H7 (cell line): ENCODE measurements at regions not wholly inside any gene's neighbourhood (a gene's known extent, or its start where the extent isn't known, plus 50 kb on each side); places are given as distances from the start of the nearest gene placed in this dataset.

ENCODE experiments used
- DNase-seq: peaks from one replicate; pipeline ENCODE4 v3.0.0; 2012
- H3K27me3 ChIP-seq: 2 replicates; pipeline ENCODE4 v1.6.0; 2011; ENCODE audit warnings: mild to moderate bottlenecking, low read length; ENCODE audit not compliant: control insufficient read depth, insufficient read depth
- H3K36me3 ChIP-seq: replicated peaks from 2 replicates; pipeline ENCODE4 v1.5.1; 2011; ENCODE audit warnings: low read length; ENCODE audit not compliant: control insufficient read depth, insufficient read depth
- H3K4me3 ChIP-seq: 2 replicates; pipeline ENCODE4 v1.5.1; 2011; ENCODE audit warnings: low read depth, mild to moderate bottlenecking, control low read depth, low read length, moderate library complexity; ENCODE audit not compliant: insufficient read depth

DNA sequence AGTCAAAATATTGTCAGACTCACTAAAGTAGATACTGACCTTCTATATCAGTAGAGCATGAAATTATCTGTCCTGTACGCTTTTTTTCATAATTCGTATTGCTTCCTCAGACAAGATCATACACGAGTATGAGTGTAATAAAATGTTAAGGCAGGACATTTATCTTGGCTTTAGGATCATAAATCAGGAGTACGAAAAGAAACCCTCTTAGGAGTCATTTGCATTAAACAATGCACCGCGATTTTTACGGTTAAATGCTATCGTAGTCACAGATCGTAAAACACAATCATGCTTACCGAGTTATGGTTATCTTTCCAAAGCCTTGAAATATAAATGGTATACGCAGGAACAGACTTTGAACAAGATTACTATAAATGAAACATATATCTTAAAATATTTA, 510.3 kb upstream of the ROBO1 start:
- no peak overlapping the region for H3K4me3 ChIP-seq
- H3K36me3 ChIP-seq = no peaks in the 10 kb centered on the region
- DNase-seq = no peak
- no peaks in the 10 kb centered on the region for H3K27me3 ChIP-seq

DNA sequence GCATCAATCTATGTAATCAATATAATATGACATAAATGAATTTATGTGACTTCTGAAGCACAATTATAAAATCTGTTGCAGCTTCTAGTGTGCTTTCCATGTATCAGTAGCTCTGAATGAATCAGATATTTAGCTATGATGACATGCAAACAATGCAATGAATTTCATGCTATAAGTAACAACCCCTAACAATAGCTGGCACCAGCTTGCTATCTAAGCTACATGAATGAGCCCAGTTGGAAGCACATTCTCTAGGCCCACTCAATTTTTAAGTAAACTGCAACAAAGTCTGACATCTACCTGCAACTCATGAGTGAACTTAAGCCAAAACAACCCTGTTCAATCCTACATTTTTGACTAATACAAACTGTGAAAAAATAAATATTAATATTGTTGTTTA, 507.3 kb upstream of the ROBO1 start:
- Histone ChIP-seq H3K4me3 (no peak overlapping the region), H3K36me3 (no peaks in the 10 kb centered on the region)
- DNase-seq = no peak

DNA sequence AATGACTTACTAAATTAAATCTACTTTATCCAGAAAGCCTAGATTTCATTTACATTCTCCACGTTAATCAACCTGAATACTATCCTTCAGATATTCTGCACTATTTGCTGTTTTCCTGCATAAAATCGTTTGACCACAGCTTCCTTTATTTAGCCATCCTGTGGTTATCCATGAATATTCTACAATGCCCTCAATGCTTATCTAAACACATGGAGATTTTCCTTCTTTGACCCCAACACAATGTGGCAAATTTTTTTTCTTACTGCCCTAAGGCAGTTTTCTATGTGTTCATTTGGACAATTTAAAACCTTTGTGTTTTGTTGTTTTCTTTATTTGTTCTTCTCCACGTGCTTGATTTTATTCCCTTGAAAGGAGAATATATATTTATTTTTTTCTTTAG, 495.5 kb upstream of the ROBO1 start:
- H3K27me3 ChIP-seq = no peaks in the 10 kb centered on the region
- no peak overlapping the region for H3K4me3 ChIP-seq
- no peak for DNase-seq
- H3K36me3 ChIP-seq = no peaks in the 10 kb centered on the region

More for the DNA sequence above, 507.3 kb upstream of the ROBO1 start:
- no peaks in the 10 kb centered on the region for H3K27me3 ChIP-seq

DNA sequence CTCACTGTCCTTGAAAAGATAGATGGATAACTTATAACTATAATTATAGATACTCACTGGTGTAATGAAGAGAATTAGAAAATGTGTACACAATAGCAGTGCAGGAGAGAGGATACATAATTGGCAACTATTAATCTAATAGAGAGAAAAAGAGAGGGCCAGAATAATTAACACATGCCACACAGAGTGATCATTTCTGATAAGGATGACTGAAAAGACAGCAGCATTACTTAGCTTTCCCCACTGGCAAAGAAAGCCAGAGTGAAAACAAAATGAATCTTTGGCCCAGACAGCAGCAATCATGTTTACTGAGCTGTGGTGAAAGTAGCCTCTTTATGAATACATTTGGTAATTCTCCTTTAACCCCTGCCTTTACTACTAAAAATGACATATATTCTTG, 493.3 kb upstream of the ROBO1 start:
- Histone ChIP-seq H3K36me3 (no peaks in the 10 kb centered on the region), H3K27me3 (no peaks in the 10 kb centered on the region), H3K4me3 (no peak overlapping the region)
- no peak for DNase-seq

DNA sequence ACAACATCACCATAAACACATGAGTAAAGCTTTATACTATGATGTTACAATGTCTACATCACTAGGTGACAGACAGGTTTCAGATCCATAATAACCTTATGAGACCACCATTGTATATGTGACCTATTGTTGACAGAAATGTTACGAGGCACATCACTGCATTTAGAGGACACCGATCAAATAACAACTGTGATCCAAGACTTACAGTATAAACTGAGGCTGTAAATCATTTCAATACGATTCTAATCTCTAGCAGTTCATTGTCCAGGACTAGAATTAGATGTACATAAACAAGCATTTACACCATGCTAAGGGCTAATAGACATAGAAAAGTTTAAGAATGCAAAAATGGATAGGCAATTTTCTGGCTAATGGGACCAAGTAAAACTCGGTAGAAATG, 491.9 kb upstream of the ROBO1 start:
- H3K36me3 ChIP-seq = no peaks in the 10 kb centered on the region
- DNase-seq = no peak
- H3K27me3 ChIP-seq = no peaks in the 10 kb centered on the region

DNA sequence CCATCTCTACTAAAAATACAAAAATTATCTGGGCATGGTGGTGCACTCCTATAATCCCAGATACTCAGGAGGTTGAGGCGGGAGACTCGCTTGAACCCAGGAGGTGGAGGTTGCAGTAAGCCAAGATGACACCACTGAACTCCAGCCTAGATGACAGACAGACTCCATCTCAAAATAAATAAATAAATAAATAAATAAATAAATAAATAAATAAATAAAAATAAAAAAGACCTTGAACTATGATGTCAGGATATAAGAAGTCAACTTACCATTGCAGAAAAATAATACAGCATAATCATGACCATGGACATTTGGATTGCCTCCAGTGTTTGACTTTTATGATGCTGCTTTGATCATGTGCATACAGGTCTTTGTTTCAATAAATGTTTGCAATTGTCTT, 484.3 kb upstream of the ROBO1 start:
- H3K27me3 ChIP-seq = no peaks in the 10 kb centered on the region
- H3K36me3 ChIP-seq = no peaks in the 10 kb centered on the region
- no peak overlapping the region for H3K4me3 ChIP-seq
- no peak for DNase-seq

More for the DNA sequence above, 491.9 kb upstream of the ROBO1 start:
- no peak overlapping the region for H3K4me3 ChIP-seq

DNA sequence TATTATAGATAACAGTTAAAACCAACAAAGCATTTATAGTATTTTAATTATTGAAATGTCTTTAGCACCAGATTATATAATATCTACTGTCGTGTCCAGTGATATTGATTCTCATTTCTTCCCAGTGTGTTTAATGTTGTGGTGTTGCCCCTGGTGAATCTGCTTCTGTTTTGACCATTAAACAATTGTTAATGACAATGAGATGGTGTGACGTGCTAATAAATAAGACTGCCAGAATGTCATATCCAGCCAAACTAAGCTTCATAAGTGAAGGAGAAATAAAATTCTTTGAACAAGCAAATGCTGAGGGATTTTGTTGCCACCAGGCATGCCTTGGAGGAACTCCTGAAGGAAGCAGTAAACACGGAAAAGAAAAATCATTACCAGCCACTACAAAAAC, 480.0 kb upstream of the ROBO1 start:
- H3K4me3 ChIP-seq = no peak overlapping the region
- no peaks in the 10 kb centered on the region for H3K27me3 ChIP-seq
- no peaks in the 10 kb centered on the region for H3K36me3 ChIP-seq
- DNase-seq = no peak

DNA sequence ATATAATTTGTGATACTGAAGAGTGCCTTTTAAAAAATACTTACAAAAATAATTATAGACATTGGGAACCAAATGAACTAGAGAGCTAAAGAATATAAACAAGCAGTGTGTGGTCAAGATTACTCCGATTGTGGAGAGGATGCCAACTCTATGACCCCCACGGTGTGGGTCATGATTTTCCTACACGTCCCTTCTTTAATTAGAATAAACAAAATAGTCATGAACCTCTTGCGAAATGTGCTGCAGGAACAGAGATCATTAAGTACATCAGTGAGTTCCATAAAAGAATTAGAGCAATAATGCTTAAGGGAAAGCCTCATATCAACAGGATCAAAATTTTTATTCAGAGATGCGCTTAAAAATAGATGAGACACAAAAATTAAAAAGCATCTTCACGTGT, 476.6 kb upstream of the ROBO1 start:
- Histone ChIP-seq H3K27me3 (no peaks in the 10 kb centered on the region), H3K4me3 (no peak overlapping the region), H3K36me3 (no peaks in the 10 kb centered on the region)
- DNase-seq = no peak

DNA sequence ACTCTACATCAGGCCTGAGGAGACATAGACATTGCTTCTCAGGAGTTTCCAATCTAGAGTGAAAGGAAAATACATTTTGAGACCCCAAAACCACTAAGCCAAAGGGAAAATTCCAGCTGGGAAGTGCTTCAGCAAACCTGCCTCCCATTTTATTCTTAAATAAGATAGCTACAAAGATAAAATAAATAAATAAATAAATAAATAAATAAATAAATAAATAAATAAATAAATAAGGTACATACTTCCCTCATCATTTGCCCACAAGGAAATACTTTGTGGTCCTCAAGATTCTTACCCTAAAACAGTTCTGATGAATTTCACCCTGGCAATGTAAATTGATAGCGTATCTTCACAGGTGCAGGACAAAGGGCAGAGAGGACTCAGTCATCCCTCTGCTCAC, 474.0 kb upstream of the ROBO1 start:
- Histone ChIP-seq H3K4me3 (no peak overlapping the region), H3K36me3 (no peaks in the 10 kb centered on the region), H3K27me3 (no peaks in the 10 kb centered on the region)
- no peak for DNase-seq

DNA sequence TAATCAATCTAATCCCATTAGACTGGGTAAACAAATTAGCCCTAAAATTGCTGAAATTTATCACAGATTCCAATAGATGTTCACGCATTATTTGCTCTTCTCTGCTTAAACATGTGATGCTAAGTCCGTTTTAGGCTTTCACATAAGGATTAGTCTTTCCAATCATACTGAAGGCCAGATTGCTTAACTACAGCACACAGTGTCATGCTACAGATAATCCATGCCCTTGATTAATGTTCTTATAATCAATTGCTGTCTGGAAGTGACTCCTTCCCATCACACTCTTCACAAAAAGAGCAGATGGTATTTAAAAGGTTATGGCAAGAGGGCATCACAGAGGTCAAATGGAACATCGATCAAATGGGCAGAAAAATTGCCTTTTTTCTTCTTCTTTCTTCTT, 471.5 kb upstream of the ROBO1 start:
- DNase-seq = no peak
- H3K36me3 ChIP-seq = no peaks in the 10 kb centered on the region
- H3K4me3 ChIP-seq = no peak overlapping the region
- no peaks in the 10 kb centered on the region for H3K27me3 ChIP-seq

DNA sequence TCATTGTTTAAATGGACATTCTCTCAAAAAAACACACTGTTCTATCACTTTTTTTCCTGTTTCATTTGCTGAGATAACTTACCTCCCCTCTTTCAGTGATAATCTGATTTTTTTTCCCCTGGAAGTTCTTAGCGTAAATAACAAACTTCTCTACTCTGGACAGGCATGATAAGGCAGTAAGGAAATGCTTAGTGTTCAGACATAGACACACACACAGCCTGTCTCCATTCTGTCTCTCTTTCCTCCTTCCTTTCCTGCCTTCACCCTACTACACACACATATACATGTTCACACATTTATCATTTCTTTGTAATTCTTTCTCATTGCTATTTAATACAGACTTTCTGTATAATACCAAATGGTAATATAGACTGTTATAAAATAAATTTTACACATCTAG, 470.8 kb upstream of the ROBO1 start:
- no peak overlapping the region for H3K4me3 ChIP-seq

DNA sequence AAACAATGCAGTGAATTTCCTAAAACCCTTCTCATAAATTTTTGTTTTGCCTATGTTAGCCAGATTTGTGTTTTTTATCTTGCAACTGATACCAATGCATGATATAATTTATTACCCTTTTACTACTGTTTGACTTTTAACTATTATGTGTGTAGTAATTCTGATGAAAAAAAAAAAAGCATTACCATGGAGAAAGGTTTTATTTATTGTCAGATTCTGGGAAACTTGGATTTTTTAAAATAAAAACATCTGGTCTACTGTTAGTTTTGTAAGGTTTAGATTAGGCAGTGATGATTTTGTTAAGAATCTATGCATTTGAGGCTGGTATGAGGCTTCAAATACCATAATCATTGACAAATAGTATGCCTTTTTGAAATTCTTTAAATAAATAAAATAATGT, 470.4 kb upstream of the ROBO1 start:
- DNase-seq = no peak
- H3K36me3 ChIP-seq = no peaks in the 10 kb centered on the region
- no peaks in the 10 kb centered on the region for H3K27me3 ChIP-seq
- H3K4me3 ChIP-seq = no peak overlapping the region

More for the DNA sequence above, 470.8 kb upstream of the ROBO1 start:
- no peaks in the 10 kb centered on the region for H3K27me3 ChIP-seq
- no peaks in the 10 kb centered on the region for H3K36me3 ChIP-seq
- no peak for DNase-seq

DNA sequence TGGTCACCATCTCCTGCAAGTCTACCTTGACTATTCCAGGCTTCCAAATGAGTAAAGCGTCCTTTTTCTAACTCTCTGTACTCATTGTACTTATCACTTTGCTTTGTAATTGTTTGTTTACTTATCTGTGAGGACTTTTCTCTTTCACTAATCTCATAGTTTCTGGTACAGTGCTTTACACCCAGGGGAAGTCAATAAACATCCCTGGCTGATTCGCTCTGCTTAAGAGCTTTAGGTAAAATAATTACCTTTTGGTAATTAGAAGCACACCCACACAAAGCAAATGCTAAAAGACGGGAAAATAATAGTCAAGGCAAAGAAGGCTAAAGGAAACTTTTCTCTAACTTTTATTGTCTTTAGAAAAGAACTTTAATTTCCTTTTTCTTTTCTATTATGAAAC, 466.9 kb upstream of the ROBO1 start:
- no peak for DNase-seq
- no peaks in the 10 kb centered on the region for H3K36me3 ChIP-seq
- no peak overlapping the region for H3K4me3 ChIP-seq
- no peaks in the 10 kb centered on the region for H3K27me3 ChIP-seq

DNA sequence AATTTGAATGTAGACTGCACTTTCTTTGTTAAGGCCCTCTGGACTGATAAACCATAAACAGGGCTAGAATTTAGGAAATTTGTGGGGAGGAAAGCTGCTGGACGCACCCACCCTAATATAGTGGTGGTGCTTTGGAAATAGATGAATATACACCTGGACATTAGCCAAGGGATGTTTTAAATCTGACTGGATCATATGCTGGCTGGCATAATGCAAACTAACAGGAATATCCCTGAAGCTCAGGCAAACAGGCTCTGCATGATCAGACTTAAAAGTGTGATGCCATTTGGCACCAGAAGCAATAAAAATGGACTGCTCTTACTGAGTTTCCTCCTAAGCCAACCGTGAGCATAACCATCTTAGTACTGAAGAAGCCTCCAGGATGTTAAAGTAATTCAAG, 465.8 kb upstream of the ROBO1 start:
- H3K36me3 ChIP-seq = no peaks in the 10 kb centered on the region

DNA sequence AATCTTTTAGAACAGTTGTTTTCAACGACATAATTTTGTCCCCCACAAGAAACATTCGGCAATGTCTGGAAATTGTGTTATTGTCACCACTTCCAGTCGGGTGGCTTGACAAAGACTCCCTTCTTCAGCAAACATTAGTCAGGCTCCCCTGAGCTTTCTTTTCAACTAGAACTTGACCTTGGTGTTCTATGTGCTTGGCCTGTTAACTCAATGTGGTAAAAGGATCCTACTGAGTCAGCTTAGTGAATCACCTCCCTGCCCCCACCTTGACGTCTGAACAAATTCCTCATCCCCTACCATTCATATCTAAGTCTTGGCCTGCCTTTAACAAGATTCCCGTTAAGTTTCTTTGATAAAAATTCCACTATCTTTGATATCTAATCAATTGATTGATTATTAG, 465.0 kb upstream of the ROBO1 start:
- no peak for DNase-seq
- Histone ChIP-seq H3K27me3 (no peaks in the 10 kb centered on the region), H3K36me3 (no peaks in the 10 kb centered on the region), H3K4me3 (no peak overlapping the region)

More for the DNA sequence above, 465.8 kb upstream of the ROBO1 start:
- Histone ChIP-seq H3K4me3 (no peak overlapping the region), H3K27me3 (no peaks in the 10 kb centered on the region)
- DNase-seq = no peak

DNA sequence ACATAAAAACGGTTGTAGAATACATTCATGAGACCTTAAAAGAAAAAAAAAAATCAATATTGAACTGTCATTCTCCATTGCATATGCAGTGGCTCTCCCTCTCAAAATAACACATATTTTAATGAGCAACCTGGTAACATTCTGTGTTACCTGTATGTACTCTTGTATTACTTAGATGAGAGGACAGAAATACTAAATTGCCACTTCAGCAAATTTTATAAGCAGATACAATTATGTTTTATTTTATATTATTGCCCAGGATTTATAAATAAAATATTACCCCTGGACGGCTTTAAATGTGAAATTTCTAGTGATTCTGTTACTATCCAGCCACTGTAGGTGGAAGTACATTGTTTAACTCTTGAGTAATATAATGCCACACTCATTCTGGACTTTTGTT, 463.2 kb upstream of the ROBO1 start:
- no peak for DNase-seq
- no peaks in the 10 kb centered on the region for H3K27me3 ChIP-seq
- H3K36me3 ChIP-seq = no peaks in the 10 kb centered on the region
- no peak overlapping the region for H3K4me3 ChIP-seq
